Prostate gland (tissue), 2 donors: ENCODE measurements at regions not wholly inside any gene's neighbourhood (a gene's known extent, or its start where the extent isn't known, plus 50 kb on each side); places are given as distances from the start of the nearest gene placed in this dataset.

ENCODE experiments used
- CTCF ChIP-seq, 4 experiments: fragments of 200-600 bp in 2 of 4; fragments of 450-650 bp in 2 of 4; sonication (generic) in 2 of 4; IDR thresholded peaks; 1 replicate in 3 of 4; 2 replicates in 1 of 4; pipeline ENCODE4 v1.5.1; 2016 to 2019; ENCODE audit warnings: antibody characterized with exemption in 4 of 4, mild to moderate bottlenecking in 2 of 4, moderate library complexity in 2 of 4
- POLR2A ChIP-seq: fragments of 450-650 bp; IDR thresholded peaks from one replicate; pipeline ENCODE4 v1.6.1; 2016; ENCODE audit warnings: antibody characterized with exemption, mild to moderate bottlenecking
- POLR2AphosphoS5 ChIP-seq: sonication (generic); formaldehyde crosslinking; IDR thresholded peaks from one replicate; pipeline ENCODE4 v1.6.1; 2017; ENCODE audit warnings: antibody characterized with exemption

GRCh38 chr14:38835874-38836273, 267.2 kb downstream of the SEC23A start:
- TF ChIP-seq CTCF (IDR thresholded peaks at IDR 0.05) (no peak), POLR2A (no peak), POLR2AphosphoS5 (no peak)
